ENCODE measurements at regions not wholly inside any gene's neighbourhood (a gene's known extent, or its start where the extent isn't known, plus 50 kb on each side); places are given as distances from the start of the nearest gene placed in this dataset.

DNA sequence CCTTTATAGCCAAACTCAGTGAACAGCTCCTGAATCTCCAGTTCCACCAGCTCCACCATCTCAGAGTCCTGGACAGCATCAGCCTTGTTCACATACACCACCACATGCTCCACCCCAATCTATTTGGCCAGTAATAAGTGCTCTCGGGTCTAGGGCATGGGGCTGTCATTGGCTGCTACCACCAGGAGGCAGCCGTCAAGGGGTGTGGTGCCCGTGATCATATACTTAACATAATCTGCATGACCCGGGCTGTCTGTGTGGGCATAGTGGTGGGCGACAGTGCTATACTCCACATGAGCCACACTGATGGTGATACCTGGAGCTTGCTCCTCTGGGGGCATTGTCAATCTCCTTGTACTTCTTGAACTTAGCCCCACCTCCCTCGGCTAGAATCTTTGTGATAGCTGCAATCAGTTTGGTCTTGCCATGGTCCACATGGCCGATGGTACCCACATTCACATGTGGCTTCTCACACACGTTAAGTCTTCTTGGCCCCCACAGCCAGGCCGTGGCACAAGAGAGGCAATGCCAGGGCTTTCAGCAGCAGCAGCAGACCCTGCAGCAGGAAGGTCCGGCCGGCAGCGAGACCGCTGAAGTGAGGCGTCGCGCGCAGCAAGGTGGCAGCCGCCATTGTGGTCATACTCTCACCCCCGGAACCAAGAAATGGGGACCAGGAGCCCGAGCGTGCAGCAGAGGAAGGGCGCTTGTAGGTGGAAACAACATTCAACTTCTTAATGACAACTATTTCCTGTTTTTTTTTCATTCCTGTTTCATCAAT, 210.3 kb upstream of the WSB1 start (continued):
- TF ChIP-seq, protein P1, sequence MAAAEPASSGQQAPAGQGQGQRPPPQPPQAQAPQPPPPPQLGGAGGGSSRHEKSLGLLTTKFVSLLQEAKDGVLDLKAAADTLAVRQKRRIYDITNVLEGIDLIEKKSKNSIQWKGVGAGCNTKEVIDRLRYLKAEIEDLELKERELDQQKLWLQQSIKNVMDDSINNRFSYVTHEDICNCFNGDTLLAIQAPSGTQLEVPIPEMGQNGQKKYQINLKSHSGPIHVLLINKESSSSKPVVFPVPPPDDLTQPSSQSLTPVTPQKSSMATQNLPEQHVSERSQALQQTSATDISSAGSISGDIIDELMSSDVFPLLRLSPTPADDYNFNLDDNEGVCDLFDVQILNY (CRISPR knock-in tag; IDR thresholded peaks at IDR 0.05), result peak; percentile 66
- peak; percentile 41; the same call in 1 of the 2 replicates for TF ChIP-seq CHCHD3 (CRISPR knock-in tag; IDR thresholded peaks at IDR 0.05)
- no peak for TF ChIP-seq ZFX (CRISPR knock-in tag; IDR thresholded peaks at IDR 0.05)
- no peak for TF ChIP-seq POLR2H (tag; IDR thresholded peaks at IDR 0.05; ENCODE audit: low read depth)
- TF ChIP-seq SIN3A (IDR thresholded peaks at IDR 0.05; ENCODE audit: borderline replicate concordance in 2 of 2, control insufficient read depth in 1 of 2, low read depth in 2 of 2, low read length in 2 of 2), result peak in 1 of 2 experiments; percentile 83; a peak in 1 of 4 replicates
- TF ChIP-seq, protein P2, sequence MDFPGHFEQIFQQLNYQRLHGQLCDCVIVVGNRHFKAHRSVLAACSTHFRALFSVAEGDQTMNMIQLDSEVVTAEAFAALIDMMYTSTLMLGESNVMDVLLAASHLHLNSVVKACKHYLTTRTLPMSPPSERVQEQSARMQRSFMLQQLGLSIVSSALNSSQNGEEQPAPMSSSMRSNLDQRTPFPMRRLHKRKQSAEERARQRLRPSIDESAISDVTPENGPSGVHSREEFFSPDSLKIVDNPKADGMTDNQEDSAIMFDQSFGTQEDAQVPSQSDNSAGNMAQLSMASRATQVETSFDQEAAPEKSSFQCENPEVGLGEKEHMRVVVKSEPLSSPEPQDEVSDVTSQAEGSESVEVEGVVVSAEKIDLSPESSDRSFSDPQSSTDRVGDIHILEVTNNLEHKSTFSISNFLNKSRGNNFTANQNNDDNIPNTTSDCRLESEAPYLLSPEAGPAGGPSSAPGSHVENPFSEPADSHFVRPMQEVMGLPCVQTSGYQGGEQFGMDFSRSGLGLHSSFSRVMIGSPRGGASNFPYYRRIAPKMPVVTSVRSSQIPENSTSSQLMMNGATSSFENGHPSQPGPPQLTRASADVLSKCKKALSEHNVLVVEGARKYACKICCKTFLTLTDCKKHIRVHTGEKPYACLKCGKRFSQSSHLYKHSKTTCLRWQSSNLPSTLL (IDR thresholded peaks at IDR 0.05), result no peak
- TF ChIP-seq, protein P3, sequence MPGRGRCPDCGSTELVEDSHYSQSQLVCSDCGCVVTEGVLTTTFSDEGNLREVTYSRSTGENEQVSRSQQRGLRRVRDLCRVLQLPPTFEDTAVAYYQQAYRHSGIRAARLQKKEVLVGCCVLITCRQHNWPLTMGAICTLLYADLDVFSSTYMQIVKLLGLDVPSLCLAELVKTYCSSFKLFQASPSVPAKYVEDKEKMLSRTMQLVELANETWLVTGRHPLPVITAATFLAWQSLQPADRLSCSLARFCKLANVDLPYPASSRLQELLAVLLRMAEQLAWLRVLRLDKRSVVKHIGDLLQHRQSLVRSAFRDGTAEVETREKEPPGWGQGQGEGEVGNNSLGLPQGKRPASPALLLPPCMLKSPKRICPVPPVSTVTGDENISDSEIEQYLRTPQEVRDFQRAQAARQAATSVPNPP (IDR thresholded peaks at IDR 0.05; ENCODE audit: borderline replicate concordance, insufficient read depth, insufficient read length), result no peak
- TF ChIP-seq HSF4 (CRISPR knock-in tag; IDR thresholded peaks at IDR 0.05; ENCODE audit: borderline replicate concordance), result no peak
- TF ChIP-seq, protein P4, sequence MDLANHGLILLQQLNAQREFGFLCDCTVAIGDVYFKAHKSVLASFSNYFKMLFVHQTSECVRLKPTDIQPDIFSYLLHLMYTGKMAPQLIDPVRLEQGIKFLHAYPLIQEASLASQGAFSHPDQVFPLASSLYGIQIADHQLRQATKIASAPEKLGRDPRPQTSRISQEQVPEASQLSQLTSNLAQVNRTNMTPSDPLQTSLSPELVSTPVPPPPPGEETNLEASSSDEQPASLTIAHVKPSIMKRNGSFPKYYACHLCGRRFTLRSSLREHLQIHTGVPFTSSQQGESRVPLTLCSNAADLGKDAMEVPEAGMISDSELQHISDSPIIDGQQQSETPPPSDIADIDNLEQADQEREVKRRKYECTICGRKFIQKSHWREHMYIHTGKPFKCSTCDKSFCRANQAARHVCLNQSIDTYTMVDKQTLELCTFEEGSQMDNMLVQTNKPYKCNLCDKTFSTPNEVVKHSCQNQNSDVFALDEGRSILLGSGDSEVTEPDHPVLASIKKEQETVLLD (IDR thresholded peaks at IDR 0.05), result no peak
- TF ChIP-seq ZC3H4 (CRISPR knock-in tag; IDR thresholded peaks at IDR 0.05; ENCODE audit: borderline replicate concordance), result 0 out of 2 replicates have a peak, but pooled peaks have one; percentile 57
- peak; percentile 84 for TF ChIP-seq RBFOX2 (IDR thresholded peaks at IDR 0.05; ENCODE audit: low read depth, low read length)
- TF ChIP-seq, protein P5, sequence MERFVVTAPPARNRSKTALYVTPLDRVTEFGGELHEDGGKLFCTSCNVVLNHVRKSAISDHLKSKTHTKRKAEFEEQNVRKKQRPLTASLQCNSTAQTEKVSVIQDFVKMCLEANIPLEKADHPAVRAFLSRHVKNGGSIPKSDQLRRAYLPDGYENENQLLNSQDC (CRISPR knock-in tag; IDR thresholded peaks at IDR 0.05), result peak; percentile 89
- TF ChIP-seq PHF21A (IDR thresholded peaks at IDR 0.05; ENCODE audit: borderline replicate concordance, low read depth), result no peak
- TF ChIP-seq, protein P6, sequence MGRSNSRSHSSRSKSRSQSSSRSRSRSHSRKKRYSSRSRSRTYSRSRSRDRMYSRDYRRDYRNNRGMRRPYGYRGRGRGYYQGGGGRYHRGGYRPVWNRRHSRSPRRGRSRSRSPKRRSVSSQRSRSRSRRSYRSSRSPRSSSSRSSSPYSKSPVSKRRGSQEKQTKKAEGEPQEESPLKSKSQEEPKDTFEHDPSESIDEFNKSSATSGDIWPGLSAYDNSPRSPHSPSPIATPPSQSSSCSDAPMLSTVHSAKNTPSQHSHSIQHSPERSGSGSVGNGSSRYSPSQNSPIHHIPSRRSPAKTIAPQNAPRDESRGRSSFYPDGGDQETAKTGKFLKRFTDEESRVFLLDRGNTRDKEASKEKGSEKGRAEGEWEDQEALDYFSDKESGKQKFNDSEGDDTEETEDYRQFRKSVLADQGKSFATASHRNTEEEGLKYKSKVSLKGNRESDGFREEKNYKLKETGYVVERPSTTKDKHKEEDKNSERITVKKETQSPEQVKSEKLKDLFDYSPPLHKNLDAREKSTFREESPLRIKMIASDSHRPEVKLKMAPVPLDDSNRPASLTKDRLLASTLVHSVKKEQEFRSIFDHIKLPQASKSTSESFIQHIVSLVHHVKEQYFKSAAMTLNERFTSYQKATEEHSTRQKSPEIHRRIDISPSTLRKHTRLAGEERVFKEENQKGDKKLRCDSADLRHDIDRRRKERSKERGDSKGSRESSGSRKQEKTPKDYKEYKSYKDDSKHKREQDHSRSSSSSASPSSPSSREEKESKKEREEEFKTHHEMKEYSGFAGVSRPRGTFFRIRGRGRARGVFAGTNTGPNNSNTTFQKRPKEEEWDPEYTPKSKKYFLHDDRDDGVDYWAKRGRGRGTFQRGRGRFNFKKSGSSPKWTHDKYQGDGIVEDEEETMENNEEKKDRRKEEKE (IDR thresholded peaks at IDR 0.05; ENCODE audit: borderline replicate concordance in 1 of 2, control insufficient read depth in 1 of 2, low read depth in 2 of 2, low read length in 1 of 2), result peak in 1 of 2 experiments; percentile 26; a peak in 1 of 4 replicates
- TF ChIP-seq, protein P7, sequence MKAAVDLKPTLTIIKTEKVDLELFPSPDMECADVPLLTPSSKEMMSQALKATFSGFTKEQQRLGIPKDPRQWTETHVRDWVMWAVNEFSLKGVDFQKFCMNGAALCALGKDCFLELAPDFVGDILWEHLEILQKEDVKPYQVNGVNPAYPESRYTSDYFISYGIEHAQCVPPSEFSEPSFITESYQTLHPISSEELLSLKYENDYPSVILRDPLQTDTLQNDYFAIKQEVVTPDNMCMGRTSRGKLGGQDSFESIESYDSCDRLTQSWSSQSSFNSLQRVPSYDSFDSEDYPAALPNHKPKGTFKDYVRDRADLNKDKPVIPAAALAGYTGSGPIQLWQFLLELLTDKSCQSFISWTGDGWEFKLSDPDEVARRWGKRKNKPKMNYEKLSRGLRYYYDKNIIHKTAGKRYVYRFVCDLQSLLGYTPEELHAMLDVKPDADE (conservative IDR thresholded peaks at IDR 0.05; ENCODE audit: control insufficient read depth, low read depth, low read length), result peak; percentile 35; the same call in 1 of the 2 replicates

All from K562 (cell line).